Endothelial cell of umbilical vein (primary cell): ENCODE measurements at regions not wholly inside any gene's neighbourhood (a gene's known extent, or its start where the extent isn't known, plus 50 kb on each side); places are given as distances from the start of the nearest gene placed in this dataset.

ENCODE experiments used
- BruUV-seq: library from RNA; stranded (reverse); fragments of 400-500 nt; replicated peaks from 2 replicates; lab custom pipeline; 2021; lab: Mats Ljungman, UMichigan
- CTCF ChIA-PET: fragments of 300-600, 350-600 bp; sonication (Branson Sonifier 250); formaldehyde crosslinking; loops from one replicate; lab custom pipeline; 2021; ENCODE audit warnings: antibody characterized with exemption, inconsistent platforms; lab: Charles Lee
- POLR2A ChIA-PET: fragments of 300-600, 350-600 bp; sonication (Branson Sonifier 250); formaldehyde crosslinking; loops from one replicate; lab custom pipeline; 2021; ENCODE audit warnings: antibody characterized with exemption, inconsistent platforms; lab: Charles Lee
- DNase-seq: peaks from one replicate; pipeline ENCODE4 v3.0.0-alpha.2; 2011; ENCODE audit warnings: low read depth, low spot score
- FAIRE-seq: peaks from 2 replicates; lab custom pipeline; 2011; peaks lifted over from hg19 to GRCh38; lab: Jason Lieb, UNC
- H2AFZ ChIP-seq: 2 replicates; pipeline ENCODE4 v1.6.0; 2012; ENCODE audit warnings: low read depth, low read length, control low read depth, inconsistent platforms
- H3K27ac ChIP-seq: 2 replicates; pipeline ENCODE4 v1.5.1; 2011; ENCODE audit warnings: low read depth, mild to moderate bottlenecking, control low read depth, low read length, moderate library complexity; ENCODE audit not compliant: insufficient read depth
- H3K27me3 ChIP-seq, 2 experiments: 2 replicates each; pipeline versions ENCODE4 v1.6.0 to v1.6.1; 2011; ENCODE audit warnings: low read length in 2 of 2, mixed read lengths in 1 of 2; ENCODE audit not compliant: control insufficient read depth in 2 of 2, insufficient read depth in 2 of 2
- H3K36me3 ChIP-seq, 2 experiments: 2 replicates in 1 of 2; 3 replicates in 1 of 2; pipeline ENCODE4 v1.5.1; 2011; ENCODE audit warnings: low read length in 2 of 2, mild to moderate bottlenecking in 1 of 2, moderate library complexity in 1 of 2; ENCODE audit not compliant: control insufficient read depth in 2 of 2, insufficient read depth in 2 of 2; ENCODE audit errors: extremely low read depth in 1 of 2
- H3K4me1 ChIP-seq: 3 replicates; pipeline ENCODE4 v1.5.1; 2011; ENCODE audit warnings: mild to moderate bottlenecking, low read length; ENCODE audit not compliant: control insufficient read depth, insufficient read depth; ENCODE audit errors: extremely low read depth
- H3K4me2 ChIP-seq: 2 replicates; pipeline ENCODE4 v1.6.1; 2011; ENCODE audit warnings: low read length, control low read depth, mixed read lengths; ENCODE audit not compliant: insufficient read depth
- H3K4me3 ChIP-seq, 3 experiments: fragments of 200-600 bp in 1 of 3; sonication (generic), shearing (Covaris generic) in 1 of 3; replicated peaks in 1 of 3; 2 replicates each; pipeline ENCODE4 v1.5.1; 2011 to 2016; ENCODE audit warnings: control low read depth in 3 of 3, low read length in 3 of 3, mild to moderate bottlenecking in 2 of 3, inconsistent platforms in 1 of 3, low read depth in 1 of 3, moderate library complexity in 1 of 3; ENCODE audit not compliant: insufficient read depth in 1 of 3
- H3K79me2 ChIP-seq: 2 replicates; pipeline ENCODE4 v1.6.0; 2012; ENCODE audit warnings: low read length, inconsistent platforms; ENCODE audit not compliant: control insufficient read depth, insufficient read depth
- H3K9ac ChIP-seq: replicated peaks from 2 replicates; pipeline ENCODE3; 2011; ENCODE audit warnings: low read length, control low read depth; ENCODE audit not compliant: insufficient read depth; ENCODE audit errors: extremely low read depth
- H3K9me1 ChIP-seq: replicated peaks from 3 replicates; pipeline ENCODE4 v1.6.0; 2011; ENCODE audit warnings: mild to moderate bottlenecking, low read length; ENCODE audit not compliant: control insufficient read depth, insufficient read depth; ENCODE audit errors: extremely low read depth
- H3K9me3 ChIP-seq: replicated peaks from 2 replicates; pipeline ENCODE4 v1.5.1; 2012; ENCODE audit warnings: low read length, inconsistent platforms; ENCODE audit not compliant: control insufficient read depth, insufficient read depth
- H4K20me1 ChIP-seq: replicated peaks from 2 replicates; pipeline ENCODE3; 2011; ENCODE audit warnings: mild to moderate bottlenecking, low read length; ENCODE audit not compliant: control insufficient read depth, insufficient read depth; ENCODE audit errors: extremely low read depth
- EZH2 ChIP-seq: IDR thresholded peaks from 2 replicates; pipeline ENCODE4 v1.6.1; 2012; ENCODE audit warnings: borderline replicate concordance, low read depth, mild to moderate bottlenecking, moderate library complexity, low read length, inconsistent platforms; ENCODE audit not compliant: severe bottlenecking
- FOS ChIP-seq: IDR thresholded peaks from 2 replicates; pipeline ENCODE4 v1.6.1; 2011; ENCODE audit warnings: mild to moderate bottlenecking, low read length, moderate library complexity, borderline replicate concordance; ENCODE audit not compliant: insufficient read depth
- GATA2 ChIP-seq: IDR thresholded peaks from 2 replicates; pipeline ENCODE4 v1.7.0; 2011; ENCODE audit warnings: low read depth, mild to moderate bottlenecking, moderate library complexity, mixed read lengths, low read length; ENCODE audit not compliant: insufficient read length, insufficient read depth
- JUN ChIP-seq: IDR thresholded peaks from 2 replicates; pipeline ENCODE4 v1.6.1; 2011; ENCODE audit warnings: borderline replicate concordance, low read depth; ENCODE audit not compliant: insufficient read length, insufficient read depth
- MYC ChIP-seq: IDR thresholded peaks from one replicate; pipeline ENCODE4 v1.6.1; 2011; ENCODE audit warnings: mild to moderate bottlenecking, low read depth, low read length
- POLR2A ChIP-seq: IDR thresholded peaks from 2 replicates; pipeline ENCODE4 v1.6.1; 2012; ENCODE audit warnings: low read depth, mild to moderate bottlenecking, control low read depth, low read length
- POLR2AphosphoS5 ChIP-seq: IDR thresholded peaks from 2 replicates; pipeline ENCODE4 v1.6.1; 2012; ENCODE audit warnings: low read depth, mild to moderate bottlenecking, control low read depth, low read length, moderate library complexity; ENCODE audit not compliant: insufficient read depth
- dilution Hi-C: fragments of 300-500 bp; cut with MboI; formaldehyde crosslinking; loops from one replicate; pipeline ENCODE4 v1.15.0; 2019; ENCODE audit warnings: low sequenced_read_pairs; ENCODE audit not compliant: extremely low pct_ligation_motif_present
- intact Hi-C: fragments of 100-400 bp; cut with micrococcal nuclease; formaldehyde crosslinking; loops from one replicate; pipeline ENCODE4 v1.10.0; 2022
- TF ChIP-seq, protein P1 (sequence below): IDR thresholded peaks from 2 replicates; pipeline ENCODE4 v1.6.1; 2011; ENCODE audit not compliant: insufficient read depth, insufficient read length
- TF ChIP-seq, protein P2 (sequence below), 2 donors: IDR thresholded peaks; 1 replicate in 1 of 2; 2 replicates in 1 of 2; pipeline ENCODE4 v1.5.1; 2011; ENCODE audit warnings: low read length in 2 of 2, mild to moderate bottlenecking in 2 of 2, moderate library complexity in 2 of 2, control low read depth in 1 of 2, inconsistent platforms in 1 of 2, low read depth in 1 of 2; ENCODE audit not compliant: insufficient read depth in 1 of 2; ENCODE audit errors: extremely low read depth in 1 of 2

DNA sequence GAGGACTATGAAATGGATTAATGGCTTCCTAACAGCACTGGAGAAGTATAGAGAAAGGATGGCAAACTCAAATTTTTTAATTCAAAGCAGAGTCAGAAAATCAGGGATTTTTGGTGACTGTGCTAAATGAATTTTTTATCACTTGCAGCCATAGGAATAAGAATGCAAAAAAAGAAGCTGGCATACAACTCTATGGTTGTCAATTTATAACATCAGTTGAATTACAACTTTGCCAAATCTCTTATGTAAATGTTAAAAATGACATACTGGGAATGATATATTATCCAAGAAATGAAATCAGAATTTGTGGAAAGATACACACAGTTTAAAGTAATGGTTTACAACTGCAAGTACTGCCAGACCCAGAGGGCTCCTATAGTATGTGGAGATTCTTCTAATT is 106.5 kb downstream of the HTR1B start:
- Histone ChIP-seq H3K4me3 (no peak overlapping the region), H3K4me1 (no peaks in the 10 kb centered on the region), H3K9me1 (no peaks in the 10 kb centered on the region), H3K27ac (no peak overlapping the region), H3K9ac (no peak overlapping the region), H3K4me2 (no peak overlapping the region), H4K20me1 (no peaks in the 10 kb centered on the region), H3K27me3 (no peaks in the 10 kb centered on the region), H3K9me3 (no peaks in the 10 kb centered on the region), H3K79me2 (peaks cover 11% of the 10 kb centered on the region), H2AFZ (no peak overlapping the region), H3K36me3 (no peaks in the 10 kb centered on the region)
- intact Hi-C loops = no loop called here
- ChIA-PET CTCF (no interaction called here), POLR2A (no interaction called here)
- FAIRE-seq = no peak
- BruUV-seq = no TSS peak
- dilution Hi-C loops = no loop called here
- no peak for DNase-seq
- TF ChIP-seq MYC (no peak), EZH2 (no peak), GATA2 (no peak), POLR2AphosphoS5 (no peak), POLR2A (no peak), JUN (no peak), FOS (no peak)
- TF ChIP-seq, protein P1, sequence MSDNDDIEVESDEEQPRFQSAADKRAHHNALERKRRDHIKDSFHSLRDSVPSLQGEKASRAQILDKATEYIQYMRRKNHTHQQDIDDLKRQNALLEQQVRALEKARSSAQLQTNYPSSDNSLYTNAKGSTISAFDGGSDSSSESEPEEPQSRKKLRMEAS = no peak
- TF ChIP-seq, protein P2, sequence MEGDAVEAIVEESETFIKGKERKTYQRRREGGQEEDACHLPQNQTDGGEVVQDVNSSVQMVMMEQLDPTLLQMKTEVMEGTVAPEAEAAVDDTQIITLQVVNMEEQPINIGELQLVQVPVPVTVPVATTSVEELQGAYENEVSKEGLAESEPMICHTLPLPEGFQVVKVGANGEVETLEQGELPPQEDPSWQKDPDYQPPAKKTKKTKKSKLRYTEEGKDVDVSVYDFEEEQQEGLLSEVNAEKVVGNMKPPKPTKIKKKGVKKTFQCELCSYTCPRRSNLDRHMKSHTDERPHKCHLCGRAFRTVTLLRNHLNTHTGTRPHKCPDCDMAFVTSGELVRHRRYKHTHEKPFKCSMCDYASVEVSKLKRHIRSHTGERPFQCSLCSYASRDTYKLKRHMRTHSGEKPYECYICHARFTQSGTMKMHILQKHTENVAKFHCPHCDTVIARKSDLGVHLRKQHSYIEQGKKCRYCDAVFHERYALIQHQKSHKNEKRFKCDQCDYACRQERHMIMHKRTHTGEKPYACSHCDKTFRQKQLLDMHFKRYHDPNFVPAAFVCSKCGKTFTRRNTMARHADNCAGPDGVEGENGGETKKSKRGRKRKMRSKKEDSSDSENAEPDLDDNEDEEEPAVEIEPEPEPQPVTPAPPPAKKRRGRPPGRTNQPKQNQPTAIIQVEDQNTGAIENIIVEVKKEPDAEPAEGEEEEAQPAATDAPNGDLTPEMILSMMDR (IDR thresholded peaks at IDR 0.05; ENCODE audit: extremely low read depth in 1 of 2, insufficient read depth in 1 of 2, low read depth in 1 of 2, low read length in 2 of 2) = no peak
